ENCODE measurements at regions not wholly inside any gene's neighbourhood (a gene's known extent, or its start where the extent isn't known, plus 50 kb on each side); places are given as distances from the start of the nearest gene placed in this dataset.

GRCh38 chr7:13099154-13099795 is 411.8 kb downstream of the ARL4A start:
- TF ChIP-seq CTCF (IDR thresholded peaks at IDR 0.05; ENCODE audit: low read depth, low read length) (no peak), EZH2phosphoT487 (IDR thresholded peaks at IDR 0.05; ENCODE audit: low read depth) (no peak)

All from OCI-LY3 (cell line).